ENCODE measurements at regions not wholly inside any gene's neighbourhood (a gene's known extent, or its start where the extent isn't known, plus 50 kb on each side); places are given as distances from the start of the nearest gene placed in this dataset.

DNA sequence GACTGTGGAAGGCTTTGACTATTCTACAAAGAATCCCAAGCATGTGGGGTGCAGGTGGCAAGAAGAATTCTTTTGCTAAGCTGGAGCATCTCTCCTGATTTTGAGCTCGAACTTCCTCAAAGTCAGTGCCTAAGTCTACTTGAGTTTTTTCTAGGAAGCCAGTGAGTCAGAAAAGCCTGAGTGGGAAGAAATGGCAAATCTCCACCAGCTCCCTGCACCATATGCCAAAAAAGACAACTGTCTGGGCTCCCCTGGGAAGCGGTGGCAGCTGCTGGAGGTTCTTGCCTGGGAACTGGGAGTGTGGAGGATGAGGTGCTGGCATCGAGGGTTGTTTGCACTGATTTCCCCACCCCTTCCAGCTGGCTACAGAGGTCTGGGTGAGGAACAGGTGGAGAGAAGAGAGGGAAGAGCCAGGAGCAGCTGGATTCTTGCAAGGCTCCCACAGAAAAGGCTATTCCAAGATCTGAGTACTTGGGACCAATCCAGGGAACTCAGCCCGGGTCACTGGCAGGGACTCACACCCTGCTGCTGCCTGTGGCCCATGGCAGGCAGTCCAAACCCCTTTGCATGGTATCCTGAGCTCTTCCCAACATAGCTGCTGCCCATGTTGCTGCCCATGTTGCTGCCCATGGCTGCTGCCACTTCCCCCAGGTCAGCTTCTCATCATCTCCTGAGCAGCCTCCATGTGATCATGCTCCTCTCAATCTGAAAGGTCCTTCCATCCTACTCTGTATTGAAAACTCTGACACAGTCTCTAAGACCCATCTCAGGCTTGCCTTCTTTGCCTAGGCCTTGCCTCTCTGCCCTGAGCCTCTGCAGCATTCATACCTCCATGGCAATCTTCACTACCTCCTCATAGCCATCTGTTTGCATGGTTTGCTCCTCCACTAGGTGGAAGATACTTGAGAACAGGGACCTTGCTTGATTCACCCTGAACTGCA is 128.3 kb upstream of the SPATS2L start:
- Histone ChIP-seq H3K27ac (ENCODE audit: low read depth, low read length) (no peak overlapping the region), H3K36me3 (ENCODE audit: control insufficient read depth in 3 of 3, insufficient read depth in 3 of 3, low read length in 3 of 3) (no peaks in the 10 kb centered on the region), H3K9ac (ENCODE audit: low read depth in 1 of 3, low read length in 3 of 3) (no peak overlapping the region), H3K27me3 (ENCODE audit: control insufficient read depth in 3 of 3, insufficient read depth in 3 of 3, low read length in 3 of 3) (peaks cover 0 to 8% (median 5%) of the 10 kb centered on the region in 3 donors), H3K9me3 (ENCODE audit: control insufficient read depth in 3 of 3, low read length in 3 of 3) (no peaks in the 10 kb centered on the region), H3K4me1 (ENCODE audit: control insufficient read depth in 3 of 3, insufficient read depth in 3 of 3, low read length in 3 of 3) (peaks cover 5 to 10% (median 6%) of the 10 kb centered on the region in 3 donors), H3K4me3 (ENCODE audit: low read length in 3 of 3) (no peak overlapping the region)

DNA sequence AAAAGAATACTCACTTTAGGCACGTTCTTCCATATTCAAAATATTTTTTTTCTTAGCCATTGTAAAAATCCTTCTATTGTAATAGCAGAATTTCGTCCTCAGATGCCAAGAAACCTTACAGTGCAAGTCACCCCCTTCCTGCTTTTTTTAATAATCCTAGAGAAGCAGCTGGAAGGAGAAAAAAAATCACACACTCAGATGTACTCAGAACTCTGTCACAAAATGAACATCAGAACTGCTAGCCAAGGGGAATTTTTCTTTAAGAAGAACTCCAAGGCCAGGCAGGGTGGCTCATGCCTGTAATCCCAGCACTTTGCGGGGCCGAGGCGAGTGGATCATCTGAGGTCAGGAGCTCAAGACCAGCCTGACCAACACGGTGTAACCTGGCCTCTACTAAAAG is 127.3 kb upstream of the SPATS2L start:
- Histone ChIP-seq H3K27ac (ENCODE audit: low read depth, low read length) (no peak overlapping the region), H3K36me3 (ENCODE audit: control insufficient read depth in 3 of 3, insufficient read depth in 3 of 3, low read length in 3 of 3) (no peaks in the 10 kb centered on the region), H3K9ac (ENCODE audit: low read depth in 1 of 3, low read length in 3 of 3) (no peak overlapping the region), H3K4me1 (ENCODE audit: control insufficient read depth in 3 of 3, insufficient read depth in 3 of 3, low read length in 3 of 3) (peaks cover 5 to 10% (median 6%) of the 10 kb centered on the region in 3 donors), H3K9me3 (ENCODE audit: control insufficient read depth in 3 of 3, low read length in 3 of 3) (no peaks in the 10 kb centered on the region), H3K27me3 (ENCODE audit: control insufficient read depth in 3 of 3, insufficient read depth in 3 of 3, low read length in 3 of 3) (peaks cover 0 to 8% (median 5%) of the 10 kb centered on the region in 3 donors), H3K4me3 (ENCODE audit: low read length in 3 of 3) (no peak overlapping the region)

DNA sequence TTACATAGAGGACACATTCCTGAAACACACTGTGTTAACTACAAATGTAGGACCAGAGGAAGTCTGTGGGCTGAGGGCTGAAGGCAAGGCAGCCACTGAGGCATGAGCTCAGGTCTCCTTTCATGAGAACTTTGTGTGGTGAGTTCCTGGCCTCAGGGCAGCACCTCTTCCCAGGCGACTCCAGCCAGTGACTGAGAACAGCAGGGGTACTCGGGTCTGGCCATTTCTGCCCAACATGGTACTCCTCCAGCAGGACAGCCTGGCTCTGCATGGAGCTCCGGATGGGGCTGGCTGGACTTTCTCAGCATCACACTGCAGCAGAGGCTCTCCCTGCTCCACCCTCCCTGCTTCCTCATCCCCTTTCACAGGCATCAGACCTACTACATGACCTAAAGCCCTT is 125.5 kb upstream of the SPATS2L start:
- H3K27me3 ChIP-seq (ENCODE audit: control insufficient read depth in 3 of 3, insufficient read depth in 3 of 3, low read length in 3 of 3), result peaks cover 0 to 12% (median 5%) of the 10 kb centered on the region in 3 donors
- H3K27ac ChIP-seq (ENCODE audit: low read depth, low read length), result no peak overlapping the region
- no peaks in the 10 kb centered on the region for H3K36me3 ChIP-seq (ENCODE audit: control insufficient read depth in 3 of 3, insufficient read depth in 3 of 3, low read length in 3 of 3)
- H3K4me3 ChIP-seq (ENCODE audit: low read length in 3 of 3), result no peak overlapping the region
- peaks cover 5 to 10% (median 6%) of the 10 kb centered on the region in 3 donors for H3K4me1 ChIP-seq (ENCODE audit: control insufficient read depth in 3 of 3, insufficient read depth in 3 of 3, low read length in 3 of 3)
- no peak overlapping the region for H3K9ac ChIP-seq (ENCODE audit: low read depth in 1 of 3, low read length in 3 of 3)
- no peaks in the 10 kb centered on the region for H3K9me3 ChIP-seq (ENCODE audit: control insufficient read depth in 3 of 3, low read length in 3 of 3)

DNA sequence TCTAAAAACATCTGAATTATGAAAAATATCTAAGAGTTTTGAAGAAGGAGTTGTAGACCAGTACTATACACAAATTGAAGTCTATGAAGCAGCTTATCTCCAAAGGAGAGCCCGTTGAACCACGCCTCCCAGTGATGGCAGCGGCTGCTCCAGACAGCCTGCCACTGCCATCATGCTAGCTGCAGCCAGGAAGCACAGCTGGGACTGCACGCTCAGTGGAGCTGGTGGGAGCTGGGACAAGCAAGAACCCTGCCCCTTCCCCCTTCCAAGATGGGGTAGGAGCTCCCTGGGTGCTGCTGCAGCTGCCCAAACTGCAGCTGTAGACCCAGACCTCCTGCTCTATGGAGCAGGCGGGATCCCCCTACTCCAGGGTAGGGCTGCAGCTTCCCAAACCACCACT is 124.7 kb upstream of the SPATS2L start:
- Histone ChIP-seq H3K9me3 (ENCODE audit: control insufficient read depth in 3 of 3, low read length in 3 of 3) (no peaks in the 10 kb centered on the region), H3K4me3 (ENCODE audit: low read length in 3 of 3) (no peak overlapping the region), H3K9ac (ENCODE audit: low read depth in 1 of 3, low read length in 3 of 3) (no peak overlapping the region), H3K4me1 (ENCODE audit: control insufficient read depth in 3 of 3, insufficient read depth in 3 of 3, low read length in 3 of 3) (peaks cover 5 to 10% (median 6%) of the 10 kb centered on the region in 3 donors), H3K36me3 (ENCODE audit: control insufficient read depth in 3 of 3, insufficient read depth in 3 of 3, low read length in 3 of 3) (no peaks in the 10 kb centered on the region), H3K27ac (ENCODE audit: low read depth, low read length) (no peak overlapping the region), H3K27me3 (ENCODE audit: control insufficient read depth in 3 of 3, insufficient read depth in 3 of 3, low read length in 3 of 3) (peaks cover 0 to 12% (median 5%) of the 10 kb centered on the region in 3 donors)

DNA sequence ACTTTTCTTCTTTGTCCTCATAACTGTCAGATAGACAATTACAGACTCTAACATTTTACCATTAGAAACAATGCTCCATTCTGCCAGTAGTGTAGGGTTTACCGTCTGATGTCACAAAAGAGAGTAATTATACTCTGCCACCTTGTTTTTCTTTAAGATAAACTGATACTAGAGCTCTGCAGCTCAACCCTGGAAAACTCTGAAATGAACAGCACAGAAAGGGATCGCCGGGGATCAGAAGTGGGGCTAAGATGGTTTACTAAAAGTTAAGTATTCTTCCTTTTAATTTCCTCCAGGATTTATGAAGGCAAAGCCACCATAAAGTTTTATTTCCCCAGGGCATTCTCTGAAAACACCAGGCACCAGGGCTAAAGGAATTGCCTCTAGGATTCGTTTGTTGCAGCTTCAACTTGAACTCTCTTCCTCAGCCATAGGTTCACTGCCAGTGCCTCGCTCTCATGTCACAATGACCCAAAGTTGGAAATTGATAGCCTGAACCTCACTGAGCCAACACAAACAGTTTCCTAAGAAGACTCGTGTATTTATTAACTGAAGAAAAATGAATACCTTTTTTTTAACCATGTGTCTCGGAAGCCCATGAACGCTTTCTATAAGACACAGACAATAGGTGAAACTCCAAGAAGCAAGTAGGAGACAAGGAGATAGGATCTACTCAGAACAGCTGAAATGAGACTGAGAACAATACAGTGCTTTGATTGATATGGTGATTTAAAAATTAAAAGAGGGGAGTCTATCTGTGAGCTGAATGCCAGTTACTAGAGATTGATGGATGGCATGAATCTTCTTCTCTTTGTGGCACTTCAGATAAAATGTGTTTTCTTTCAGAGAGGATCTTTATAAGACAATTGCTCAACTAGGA is 121.5 kb upstream of the SPATS2L start:
- peaks cover 0 to 12% (median 5%) of the 10 kb centered on the region in 3 donors for H3K27me3 ChIP-seq (ENCODE audit: control insufficient read depth in 3 of 3, insufficient read depth in 3 of 3, low read length in 3 of 3)
- no peaks in the 10 kb centered on the region for H3K4me1 ChIP-seq (ENCODE audit: control insufficient read depth in 3 of 3, insufficient read depth in 3 of 3, low read length in 3 of 3)
- peaks cover 0 to 2% (median 0%) of the 10 kb centered on the region in 3 donors for H3K9me3 ChIP-seq (ENCODE audit: control insufficient read depth in 3 of 3, low read length in 3 of 3)
- H3K27ac ChIP-seq (ENCODE audit: low read depth, low read length), result no peak overlapping the region
- H3K4me3 ChIP-seq (ENCODE audit: low read length in 3 of 3), result no peak overlapping the region
- H3K9ac ChIP-seq (ENCODE audit: low read depth in 1 of 3, low read length in 3 of 3), result no peak overlapping the region
- no peaks in the 10 kb centered on the region for H3K36me3 ChIP-seq (ENCODE audit: control insufficient read depth in 3 of 3, insufficient read depth in 3 of 3, low read length in 3 of 3)

DNA sequence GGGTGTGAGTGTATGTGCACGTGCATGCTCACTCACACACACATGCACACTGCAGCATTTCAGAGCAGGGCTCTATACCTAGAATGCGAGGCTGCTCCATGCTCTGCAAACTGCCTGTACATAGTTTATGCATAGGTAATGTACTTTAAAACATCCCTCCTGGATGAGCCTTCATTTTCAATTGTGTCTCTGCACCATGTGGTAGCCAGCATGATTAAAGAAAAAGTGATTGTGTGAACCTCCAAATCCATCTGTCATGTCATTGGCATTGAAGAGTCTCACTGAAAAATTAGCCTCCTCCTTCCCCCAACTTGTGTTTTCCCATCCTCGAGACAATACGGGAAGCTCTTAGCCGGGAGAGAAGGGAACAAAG is 120.9 kb upstream of the SPATS2L start:
- Histone ChIP-seq H3K36me3 (ENCODE audit: control insufficient read depth in 3 of 3, insufficient read depth in 3 of 3, low read length in 3 of 3) (no peaks in the 10 kb centered on the region), H3K27ac (ENCODE audit: low read depth, low read length) (no peak overlapping the region), H3K27me3 (ENCODE audit: control insufficient read depth in 3 of 3, insufficient read depth in 3 of 3, low read length in 3 of 3) (peaks cover 0 to 10% (median under 1%) of the 10 kb centered on the region in 3 donors), H3K9ac (ENCODE audit: low read depth in 1 of 3, low read length in 3 of 3) (no peak overlapping the region), H3K4me1 (ENCODE audit: control insufficient read depth in 3 of 3, insufficient read depth in 3 of 3, low read length in 3 of 3) (no peaks in the 10 kb centered on the region), H3K4me3 (ENCODE audit: low read length in 3 of 3) (no peak overlapping the region), H3K9me3 (ENCODE audit: control insufficient read depth in 3 of 3, low read length in 3 of 3) (peaks cover 0 to 2% (median 0%) of the 10 kb centered on the region in 3 donors)

DNA sequence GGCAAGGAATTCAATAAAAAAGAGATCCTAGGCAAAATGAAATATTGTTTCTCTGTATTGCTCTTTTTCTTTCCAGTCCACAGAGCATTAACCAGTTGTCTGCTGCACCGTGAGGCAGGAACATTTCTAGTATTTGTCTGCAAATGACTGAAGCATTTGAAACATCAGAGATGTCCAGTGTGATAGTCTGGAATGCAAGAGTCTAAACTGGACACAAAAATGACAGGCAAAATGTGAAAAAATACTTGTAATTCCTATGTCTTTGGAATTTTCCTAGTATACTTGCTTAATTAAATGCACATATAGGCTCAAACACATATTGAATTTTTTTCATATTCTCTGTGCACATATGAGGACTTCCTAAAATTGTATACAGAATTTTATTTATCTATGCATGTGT is 120.5 kb upstream of the SPATS2L start:
- Histone ChIP-seq H3K4me1 (ENCODE audit: control insufficient read depth in 3 of 3, insufficient read depth in 3 of 3, low read length in 3 of 3) (no peaks in the 10 kb centered on the region), H3K9me3 (ENCODE audit: control insufficient read depth in 3 of 3, low read length in 3 of 3) (peaks cover 0 to 2% (median 0%) of the 10 kb centered on the region in 3 donors), H3K27me3 (ENCODE audit: control insufficient read depth in 3 of 3, insufficient read depth in 3 of 3, low read length in 3 of 3) (peaks cover 0 to 10% (median 0%) of the 10 kb centered on the region in 3 donors), H3K9ac (ENCODE audit: low read depth in 1 of 3, low read length in 3 of 3) (no peak overlapping the region), H3K4me3 (ENCODE audit: low read length in 3 of 3) (no peak overlapping the region), H3K36me3 (ENCODE audit: control insufficient read depth in 3 of 3, insufficient read depth in 3 of 3, low read length in 3 of 3) (no peaks in the 10 kb centered on the region), H3K27ac (ENCODE audit: low read depth, low read length) (no peak overlapping the region)

DNA sequence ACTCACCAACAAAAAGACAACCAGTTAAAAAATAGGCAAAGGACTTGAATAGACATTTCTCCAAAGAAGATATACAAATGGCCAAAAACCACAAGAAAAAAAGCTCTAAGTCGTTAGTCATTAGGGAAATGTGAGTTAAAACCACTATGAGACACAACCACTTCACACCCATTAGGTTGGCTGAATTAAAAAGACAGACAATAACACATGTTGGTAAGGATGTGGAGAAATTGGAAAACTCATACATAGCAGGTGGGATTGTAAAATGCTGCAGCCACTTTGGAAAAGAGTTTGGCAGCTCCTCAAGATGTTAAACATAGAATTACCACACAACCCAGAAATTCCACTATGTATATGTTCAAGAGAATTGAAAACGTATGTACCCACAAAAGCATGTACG is 117.6 kb upstream of the SPATS2L start:
- H3K27me3 ChIP-seq (ENCODE audit: control insufficient read depth in 3 of 3, insufficient read depth in 3 of 3, low read length in 3 of 3), result peaks cover 0 to 3% (median 0%) of the 10 kb centered on the region in 3 donors
- no peaks in the 10 kb centered on the region for H3K4me1 ChIP-seq (ENCODE audit: control insufficient read depth in 3 of 3, insufficient read depth in 3 of 3, low read length in 3 of 3)
- no peak overlapping the region for H3K27ac ChIP-seq (ENCODE audit: low read depth, low read length)
- H3K4me3 ChIP-seq (ENCODE audit: low read length in 3 of 3), result no peak overlapping the region
- H3K9me3 ChIP-seq (ENCODE audit: control insufficient read depth in 3 of 3, low read length in 3 of 3), result peaks cover 0 to 2% (median 0%) of the 10 kb centered on the region in 3 donors
- no peak overlapping the region for H3K9ac ChIP-seq (ENCODE audit: low read depth in 1 of 3, low read length in 3 of 3)
- H3K36me3 ChIP-seq (ENCODE audit: control insufficient read depth in 3 of 3, insufficient read depth in 3 of 3, low read length in 3 of 3), result no peaks in the 10 kb centered on the region

DNA sequence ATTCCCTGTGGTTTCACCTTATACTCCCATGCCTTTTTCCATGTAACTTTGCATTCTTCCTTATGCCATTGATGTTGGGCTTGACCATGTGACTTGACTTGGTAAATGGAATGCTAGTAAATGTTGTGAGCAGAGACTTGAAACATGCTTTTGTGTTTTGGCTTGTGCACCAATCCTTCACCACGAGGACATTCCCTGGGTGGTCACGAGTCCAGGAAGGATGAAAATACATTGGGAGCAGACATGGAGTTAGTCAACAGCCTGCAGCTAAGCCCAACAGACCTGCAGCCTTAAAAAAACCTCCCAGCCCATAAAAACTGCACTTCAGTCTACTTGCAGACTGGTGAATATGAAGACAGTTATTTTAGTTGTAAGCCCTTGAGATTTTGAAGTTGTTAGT is 116.5 kb upstream of the SPATS2L start:
- Histone ChIP-seq H3K9me3 (ENCODE audit: control insufficient read depth in 3 of 3, low read length in 3 of 3) (peaks cover 0 to 2% (median 0%) of the 10 kb centered on the region in 3 donors), H3K36me3 (ENCODE audit: control insufficient read depth in 3 of 3, insufficient read depth in 3 of 3, low read length in 3 of 3) (no peaks in the 10 kb centered on the region), H3K27me3 (ENCODE audit: control insufficient read depth in 3 of 3, insufficient read depth in 3 of 3, low read length in 3 of 3) (no peaks in the 10 kb centered on the region), H3K9ac (ENCODE audit: low read depth in 1 of 3, low read length in 3 of 3) (no peak overlapping the region), H3K4me3 (ENCODE audit: low read length in 3 of 3) (no peak overlapping the region), H3K4me1 (ENCODE audit: control insufficient read depth in 3 of 3, insufficient read depth in 3 of 3, low read length in 3 of 3) (no peaks in the 10 kb centered on the region), H3K27ac (ENCODE audit: low read depth, low read length) (no peak overlapping the region)

Measured in skeletal muscle tissue (tissue), 3 donors.